ENCODE measurements at regions not wholly inside any gene's neighbourhood (a gene's known extent, or its start where the extent isn't known, plus 50 kb on each side); places are given as distances from the start of the nearest gene placed in this dataset.
"Not testable (repeated sequence)": the region's sequence is repeated elsewhere in the genome, so short reads cannot be mapped to it uniquely, and the experiment has no call there.

DNA sequence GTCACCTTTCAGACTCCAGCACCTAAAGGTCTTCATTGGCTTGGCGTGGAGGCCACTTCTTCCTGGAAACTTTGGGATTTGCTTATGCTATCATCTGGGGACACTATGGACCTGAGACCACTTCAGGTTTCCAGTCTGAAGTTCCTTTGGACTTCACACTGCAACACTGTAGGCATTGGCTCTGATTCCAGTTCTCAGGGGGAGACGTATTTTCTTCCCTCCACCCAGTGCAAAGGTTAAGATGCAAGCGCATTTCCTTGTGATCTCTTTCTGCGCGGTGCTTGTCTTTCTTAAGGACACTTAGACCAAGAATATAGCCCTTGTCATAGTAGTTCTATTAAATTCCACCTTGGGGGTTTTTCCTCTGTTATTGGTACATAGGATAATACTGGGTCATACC is 299.8 kb downstream of the TSHZ3 start:
- ATAC-seq: peak; percentile 83
- DNase-seq: peak in 1 of 3 donors; percentile 75
- no peaks in the 10 kb centered on the region for H3K4me1 ChIP-seq (ENCODE audit: low read depth)
- H3K9me3 ChIP-seq: no peaks in the 10 kb centered on the region
- intact Hi-C loops (cut with DNase I, micrococcal nuclease): no loop called here
- no peak overlapping the region for H3K4me3 ChIP-seq
- no peak for TF ChIP-seq CTCF (IDR thresholded peaks at IDR 0.05)
- H3K36me3 ChIP-seq (ENCODE audit: low read depth): no peaks in the 10 kb centered on the region

DNA sequence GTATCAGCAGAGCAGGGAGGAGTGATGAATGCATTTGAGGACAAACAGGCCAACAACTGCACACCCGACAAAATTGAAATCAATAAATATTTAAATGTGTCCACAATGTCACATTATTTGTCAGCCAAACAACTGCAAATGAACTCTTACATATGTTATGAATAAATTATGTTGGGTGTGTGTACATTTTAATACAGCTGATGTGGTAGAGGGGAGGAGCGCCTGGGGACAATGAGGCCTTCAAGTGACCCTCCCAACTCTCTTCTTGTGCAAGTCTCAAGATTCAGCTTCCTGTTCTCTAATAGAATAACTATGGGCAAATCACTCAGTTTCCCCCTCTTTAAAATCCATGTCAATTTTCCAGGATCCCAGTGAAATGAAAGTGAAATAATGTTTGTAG is 303.2 kb downstream of the TSHZ3 start:
- intact Hi-C loops (cut with DNase I, micrococcal nuclease): no loop called here
- H3K36me3 ChIP-seq (ENCODE audit: low read depth): no peaks in the 10 kb centered on the region
- ATAC-seq: no peak
- no peaks in the 10 kb centered on the region for H3K4me1 ChIP-seq (ENCODE audit: low read depth)
- H3K4me3 ChIP-seq: no peak overlapping the region
- no peak for TF ChIP-seq CTCF (IDR thresholded peaks at IDR 0.05)
- no peak for DNase-seq
- no peaks in the 10 kb centered on the region for H3K9me3 ChIP-seq

DNA sequence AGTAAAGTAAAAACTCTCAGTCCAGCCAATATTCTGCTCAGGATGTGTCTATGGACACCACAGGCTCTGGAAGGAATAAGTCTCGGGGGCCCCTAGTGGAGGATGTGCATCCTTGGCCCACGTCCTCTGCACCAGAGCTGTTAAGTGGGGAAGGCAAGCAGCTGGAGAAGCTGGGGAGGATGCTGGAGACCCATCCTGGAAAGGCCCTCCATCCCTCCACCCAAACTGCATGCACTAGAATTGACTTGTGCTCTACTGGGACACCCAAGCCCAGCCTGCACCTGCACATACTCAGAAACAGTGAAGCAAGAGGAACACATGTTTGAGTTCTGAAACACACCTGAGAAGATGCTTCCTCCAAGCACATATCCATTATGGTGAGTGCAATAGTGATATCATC is 307.8 kb downstream of the TSHZ3 start:
- DNase-seq (no peak), ATAC-seq (no peak)
- Histone ChIP-seq H3K4me1 (ENCODE audit: low read depth) (no peaks in the 10 kb centered on the region), H3K36me3 (ENCODE audit: low read depth) (no peaks in the 10 kb centered on the region), H3K9me3 (no peaks in the 10 kb centered on the region), H3K4me3 (no peak overlapping the region)
- intact Hi-C loops (cut with DNase I, micrococcal nuclease): no loop called here
- TF ChIP-seq CTCF (IDR thresholded peaks at IDR 0.05): no peak

GRCh38 chr19:31039151-31039550 is 310.1 kb downstream of the TSHZ3 start:
- no peak for DNase-seq
- Histone ChIP-seq H3K4me1 (ENCODE audit: low read depth) (no peaks in the 10 kb centered on the region), H3K36me3 (ENCODE audit: low read depth) (no peaks in the 10 kb centered on the region), H3K9me3 (no peaks in the 10 kb centered on the region), H3K4me3 (no peak overlapping the region)
- no peak for TF ChIP-seq CTCF (IDR thresholded peaks at IDR 0.05)
- intact Hi-C loops (cut with DNase I, micrococcal nuclease): no loop called here
- ATAC-seq: no peak

DNA sequence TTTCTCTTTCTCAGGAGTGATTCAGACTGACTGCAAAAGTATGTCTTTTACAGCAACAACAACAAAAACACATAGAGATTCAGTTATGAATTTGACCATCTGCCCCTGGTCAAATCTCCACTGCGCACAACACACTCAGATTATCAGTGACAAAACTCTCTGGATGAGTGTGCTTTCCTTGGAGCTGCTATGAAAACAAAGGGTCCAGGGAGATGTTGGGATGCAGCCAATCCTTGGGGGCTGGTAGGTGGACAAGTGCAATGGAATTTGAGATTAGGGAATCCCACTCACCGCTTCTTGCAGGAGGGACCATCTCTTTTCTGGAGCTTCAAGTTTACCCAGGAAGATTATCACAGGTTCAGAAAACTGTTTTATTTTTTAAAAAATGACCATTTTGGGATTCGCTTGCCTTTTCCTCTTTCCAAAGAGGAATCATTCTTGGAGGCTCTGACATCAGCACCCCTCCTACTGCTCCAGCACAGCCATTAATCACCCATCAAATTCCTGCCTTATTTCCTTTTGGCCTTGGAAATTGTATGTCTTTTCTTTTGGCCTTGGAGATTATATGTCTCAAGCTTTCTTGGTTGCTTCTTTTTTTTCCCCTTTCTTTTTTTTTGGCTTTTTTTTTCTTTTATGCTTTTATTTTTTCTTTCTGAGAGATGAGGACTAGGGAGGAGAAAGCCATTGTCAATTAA is 311.8 kb downstream of the TSHZ3 start:
- intact Hi-C loops (cut with DNase I, micrococcal nuclease): no loop called here

GRCh38 chr19:31031455-31031854 is 317.8 kb downstream of the TSHZ3 start:
- intact Hi-C loops (cut with DNase I, micrococcal nuclease); H3K4me1 ChIP-seq (ENCODE audit: low read depth); DNase-seq; H3K9me3 ChIP-seq; ATAC-seq; H3K4me3 ChIP-seq; H3K36me3 ChIP-seq (ENCODE audit: low read depth): not testable (repeated sequence)

More for the DNA sequence above, 311.8 kb downstream of the TSHZ3 start:
- ATAC-seq (no peak), DNase-seq (no peak)
- TF ChIP-seq CTCF (IDR thresholded peaks at IDR 0.05): no peak
- no peaks in the 10 kb centered on the region for H3K36me3 ChIP-seq (ENCODE audit: low read depth)
- no peak overlapping the region for H3K4me3 ChIP-seq
- no peaks in the 10 kb centered on the region for H3K4me1 ChIP-seq (ENCODE audit: low read depth)
- H3K9me3 ChIP-seq: no peaks in the 10 kb centered on the region
